HCT116 (cell line): ENCODE measurements at regions not wholly inside any gene's neighbourhood (a gene's known extent, or its start where the extent isn't known, plus 50 kb on each side); places are given as distances from the start of the nearest gene placed in this dataset.

ENCODE experiments used
- ATAC-seq: fragments of 200-7000 bp; cut with Tn5 transposase; 2 replicates; pipeline ENCODE4 v1.9.1; 2020; ENCODE audit warnings: mild to moderate bottlenecking, moderate library complexity
- BruUV-seq: library from RNA; stranded (reverse); fragments of 400-500 nt; replicated peaks from 2 replicates; lab custom pipeline; 2021; lab: Mats Ljungman, UMichigan
- CTCF ChIA-PET: fragments of 300-600 bp; sonication (Branson Sonifier 250); formaldehyde crosslinking; loops from one replicate; lab custom pipeline; 2021; ENCODE audit warnings: antibody characterized with exemption; lab: Charles Lee
- POLR2A ChIA-PET: fragments of 300-600, 350-600 bp; sonication (Branson Sonifier 250); formaldehyde crosslinking; loops from one replicate; lab custom pipeline; 2021; ENCODE audit warnings: antibody characterized with exemption; lab: Charles Lee
- RAD21 ChIA-PET, 2 experiments: fragments of 300-600 bp; sonication (Branson Sonifier 250); formaldehyde crosslinking; loops; one replicate each; lab custom pipeline; 2023; ENCODE audit warnings: low total read pairs in 2 of 2; ENCODE audit not compliant: uncharacterized antibody in 2 of 2, unreplicated experiment in 2 of 2, low non-redundant PET in 1 of 2; lab: Charles Lee
- DNase-seq: peaks from one replicate; pipeline ENCODE4 v3.0.0-alpha.2; 2010; ENCODE audit warnings: low read depth, low spot score
- H2AFZ ChIP-seq: fragments of 200-600 bp; shearing (Covaris generic), sonication (generic); 2 replicates; pipeline ENCODE4 v1.6.1; 2017; ENCODE audit warnings: low read depth, mixed run types, mixed read lengths, antibody characterized with exemption, low read length; ENCODE audit not compliant: poor library complexity, severe bottlenecking
- H3K27ac ChIP-seq: 2 replicates; pipeline ENCODE4 v1.5.1; 2012; ENCODE audit warnings: low read depth, low read length
- H3K27me3 ChIP-seq: fragments of 200-600 bp; sonication (generic); 2 replicates; pipeline ENCODE4 v1.6.1; 2016; ENCODE audit warnings: mixed run types, low read length, mixed read lengths; ENCODE audit not compliant: insufficient read depth
- H3K36me3 ChIP-seq, 2 experiments: fragments of 200-500 bp in 1 of 2; fragments of 200-600 bp in 1 of 2; sonication (Bioruptor generic) in 1 of 2; sonication (generic) in 1 of 2; 2 replicates each; pipeline versions ENCODE4 v1.5.1 to v1.6.1; 2014 to 2016; ENCODE audit warnings: low read length in 2 of 2, inconsistent platforms in 1 of 2, mixed read lengths in 1 of 2, mixed run types in 1 of 2; ENCODE audit not compliant: insufficient read depth in 2 of 2, control insufficient read depth in 1 of 2
- H3K4me1 ChIP-seq, 2 experiments: fragments of 200-600 bp in 1 of 2; sonication (generic) in 1 of 2; 2 replicates each; pipeline versions ENCODE4 v1.5.1 to v1.6.1; 2012 to 2017; ENCODE audit warnings: low read length in 2 of 2, inconsistent platforms in 1 of 2, mild to moderate bottlenecking in 1 of 2, mixed read lengths in 1 of 2, mixed run types in 1 of 2, moderate library complexity in 1 of 2; ENCODE audit not compliant: insufficient read depth in 2 of 2, control insufficient read depth in 1 of 2
- H3K4me2 ChIP-seq: fragments of 200-600 bp; sonication (generic); 2 replicates; pipeline ENCODE4 v1.6.1; 2017; ENCODE audit warnings: mixed run types, low read length, mixed read lengths
- H3K4me3 ChIP-seq, 2 experiments: fragments of 200-600 bp in 1 of 2; sonication (generic) in 1 of 2; replicated peaks in 1 of 2; 2 replicates each; pipeline ENCODE4 v1.5.1; 2011 to 2016; ENCODE audit warnings: low read length in 2 of 2, control low read depth in 1 of 2, low read depth in 1 of 2, mild to moderate bottlenecking in 1 of 2, mixed read lengths in 1 of 2, mixed run types in 1 of 2
- H3K79me2 ChIP-seq: fragments of 200-600 bp; sonication (generic); 2 replicates; pipeline ENCODE4 v1.6.1; 2017; ENCODE audit warnings: mild to moderate bottlenecking, mixed run types, low read length, moderate library complexity, mixed read lengths; ENCODE audit not compliant: insufficient read depth
- H3K9ac ChIP-seq: fragments of 200-600 bp; sonication (generic); 2 replicates; pipeline ENCODE4 v1.6.1; 2016; ENCODE audit warnings: low read length, mixed read lengths
- H3K9me2 ChIP-seq: fragments of 200-600 bp; sonication (generic), shearing (Covaris generic); 2 replicates; pipeline ENCODE4 v1.6.1; 2017; ENCODE audit warnings: mixed run types, mild to moderate bottlenecking, moderate library complexity; ENCODE audit not compliant: insufficient read depth
- H3K9me3 ChIP-seq, 2 experiments: fragments of 200-500 bp in 1 of 2; fragments of 200-600 bp in 1 of 2; sonication (Bioruptor generic) in 1 of 2; sonication (generic) in 1 of 2; 2 replicates each; pipeline ENCODE4 v1.6.1; 2014 to 2017; ENCODE audit warnings: low read length in 2 of 2, mixed read lengths in 2 of 2, inconsistent platforms in 1 of 2, low read depth in 1 of 2, mild to moderate bottlenecking in 1 of 2, mixed run types in 1 of 2, moderate library complexity in 1 of 2; ENCODE audit not compliant: control insufficient read depth in 1 of 2, insufficient read depth in 1 of 2
- H4K20me1 ChIP-seq: fragments of 200-600 bp; sonication (generic), shearing (Covaris generic); 2 replicates; pipeline ENCODE4 v1.6.1; 2017; ENCODE audit warnings: mixed run types, mild to moderate bottlenecking, moderate library complexity; ENCODE audit not compliant: insufficient read depth
- ATF3 ChIP-seq: IDR thresholded peaks from 2 replicates; pipeline ENCODE4 v1.6.1; 2012
- CBX3 ChIP-seq: IDR thresholded peaks from 2 replicates; pipeline ENCODE4 v1.6.1; 2012; ENCODE audit warnings: low read depth
- CEBPB ChIP-seq: IDR thresholded peaks from 2 replicates; pipeline ENCODE4 v1.6.1; 2012; ENCODE audit warnings: low read depth
- ELF1 ChIP-seq: IDR thresholded peaks from 2 replicates; pipeline ENCODE4 v1.6.1; 2012; ENCODE audit warnings: low read depth, borderline replicate concordance
- EZH2 ChIP-seq: fragments of 200-600 bp; sonication (generic); IDR thresholded peaks from 2 replicates; pipeline ENCODE4 v1.6.1; 2017; ENCODE audit warnings: antibody characterized with exemption, mixed run types
- EZH2phosphoT487 ChIP-seq: fragments of 200-600 bp; IDR thresholded peaks from 2 replicates; pipeline ENCODE4 v1.6.1; 2018; ENCODE audit warnings: antibody characterized with exemption, borderline replicate concordance
- FOSL1 ChIP-seq: IDR thresholded peaks from 2 replicates; pipeline ENCODE4 v1.6.1; 2012; ENCODE audit warnings: low read depth
- JUND ChIP-seq: IDR thresholded peaks from 2 replicates; pipeline ENCODE4 v1.6.1; 2012
- POLR2A ChIP-seq: IDR thresholded peaks from 2 replicates; pipeline ENCODE4 v1.7.0; 2011; ENCODE audit warnings: borderline replicate concordance; ENCODE audit not compliant: insufficient read depth, insufficient read length; ENCODE audit errors: extremely low read depth
- POLR2AphosphoS5 ChIP-seq: IDR thresholded peaks from 2 replicates; pipeline ENCODE4 v1.6.1; 2011; ENCODE audit warnings: mild to moderate bottlenecking, low read depth, low read length, moderate library complexity
- RAD21 ChIP-seq: IDR thresholded peaks from 2 replicates; pipeline ENCODE4 v1.6.1; 2012; ENCODE audit warnings: low read depth, mild to moderate bottlenecking
- REST ChIP-seq: IDR thresholded peaks from 2 replicates; pipeline ENCODE4 v1.6.1; 2012; ENCODE audit warnings: low read depth
- SIN3A ChIP-seq: IDR thresholded peaks from 2 replicates; pipeline ENCODE4 v1.6.1; 2012; ENCODE audit warnings: low read depth
- SP1 ChIP-seq: IDR thresholded peaks from 2 replicates; pipeline ENCODE4 v1.6.1; 2012; ENCODE audit warnings: low read depth
- SRF ChIP-seq: IDR thresholded peaks from 2 replicates; pipeline ENCODE4 v1.6.1; 2012; ENCODE audit warnings: low read depth
- TCF7L2 ChIP-seq: IDR thresholded peaks from 2 replicates; pipeline ENCODE4 v1.7.0; 2011; ENCODE audit warnings: borderline replicate concordance, inconsistent platforms; ENCODE audit not compliant: insufficient read depth, insufficient read length; ENCODE audit errors: extremely low read depth
- ZFX ChIP-seq: fragments of 450-650 bp; IDR thresholded peaks from 2 replicates; pipeline ENCODE4 v1.6.1; 2017
- ZNF274 ChIP-seq: fragments of 200-500 bp; sonication (Bioruptor generic); IDR thresholded peaks from 2 replicates; pipeline ENCODE4 v1.6.1; 2014; ENCODE audit warnings: mild to moderate bottlenecking, low read depth, low read length, inconsistent platforms
- intact Hi-C: fragments of 100-400 bp; cut with micrococcal nuclease; formaldehyde crosslinking; loops from 2 replicates; pipeline ENCODE4 v1.10.0; 2022
- TF ChIP-seq, protein P1 (sequence below), 3 experiments: fragments of 200-600 bp in 1 of 3; sonication (generic) in 1 of 3; IDR thresholded peaks in 2 of 3; conservative IDR thresholded peaks in 1 of 3; 2 replicates each; pipeline ENCODE4 v1.5.1; 2012 to 2017; ENCODE audit warnings: low read depth in 2 of 3, low read length in 2 of 3, antibody characterized with exemption in 1 of 3, borderline replicate concordance in 1 of 3, control low read depth in 1 of 3, mild to moderate bottlenecking in 1 of 3, mixed read lengths in 1 of 3, mixed run types in 1 of 3, moderate library complexity in 1 of 3; ENCODE audit not compliant: insufficient read depth in 1 of 3

GRCh38 chr5:116911074-116911473 is 336.5 kb upstream of the SEMA6A start:
- no peak overlapping the region for H3K9ac ChIP-seq
- intact Hi-C loops: no loop called here
- ATAC-seq (no peak), DNase-seq (no peak)
- no peak overlapping the region for H3K4me3 ChIP-seq
- ChIA-PET CTCF (no interaction called here), POLR2A (no interaction called here), RAD21 (no interaction called here)
- H3K4me1 ChIP-seq: no peaks in the 10 kb centered on the region
- H3K36me3 ChIP-seq: no peaks in the 10 kb centered on the region
- no peaks in the 10 kb centered on the region for H4K20me1 ChIP-seq
- H3K9me2 ChIP-seq: no peaks in the 10 kb centered on the region
- no peak overlapping the region for H3K4me2 ChIP-seq
- no peak overlapping the region for H3K27ac ChIP-seq
- no peak for TF ChIP-seq FOSL1
- no peak for TF ChIP-seq POLR2AphosphoS5
- no peak for TF ChIP-seq CEBPB
- no peak for TF ChIP-seq POLR2A
- TF ChIP-seq SIN3A: no peak
- no peak for TF ChIP-seq EZH2phosphoT487
- no peak for TF ChIP-seq TCF7L2
- no peak for TF ChIP-seq RAD21
- no peak for TF ChIP-seq ATF3
- TF ChIP-seq, protein P1, sequence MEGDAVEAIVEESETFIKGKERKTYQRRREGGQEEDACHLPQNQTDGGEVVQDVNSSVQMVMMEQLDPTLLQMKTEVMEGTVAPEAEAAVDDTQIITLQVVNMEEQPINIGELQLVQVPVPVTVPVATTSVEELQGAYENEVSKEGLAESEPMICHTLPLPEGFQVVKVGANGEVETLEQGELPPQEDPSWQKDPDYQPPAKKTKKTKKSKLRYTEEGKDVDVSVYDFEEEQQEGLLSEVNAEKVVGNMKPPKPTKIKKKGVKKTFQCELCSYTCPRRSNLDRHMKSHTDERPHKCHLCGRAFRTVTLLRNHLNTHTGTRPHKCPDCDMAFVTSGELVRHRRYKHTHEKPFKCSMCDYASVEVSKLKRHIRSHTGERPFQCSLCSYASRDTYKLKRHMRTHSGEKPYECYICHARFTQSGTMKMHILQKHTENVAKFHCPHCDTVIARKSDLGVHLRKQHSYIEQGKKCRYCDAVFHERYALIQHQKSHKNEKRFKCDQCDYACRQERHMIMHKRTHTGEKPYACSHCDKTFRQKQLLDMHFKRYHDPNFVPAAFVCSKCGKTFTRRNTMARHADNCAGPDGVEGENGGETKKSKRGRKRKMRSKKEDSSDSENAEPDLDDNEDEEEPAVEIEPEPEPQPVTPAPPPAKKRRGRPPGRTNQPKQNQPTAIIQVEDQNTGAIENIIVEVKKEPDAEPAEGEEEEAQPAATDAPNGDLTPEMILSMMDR (IDR thresholded peaks at IDR 0.05 in 2 of 3, conservative IDR thresholded peaks at IDR 0.05 in 1 of 3; ENCODE audit: borderline replicate concordance in 1 of 3, insufficient read depth in 1 of 3, low read depth in 2 of 3, low read length in 2 of 3): no peak
- TF ChIP-seq SRF: no peak
- no peak for TF ChIP-seq SP1
- no peak for TF ChIP-seq JUND
- TF ChIP-seq CBX3: no peak
- no peak for TF ChIP-seq EZH2
- no peak for TF ChIP-seq ELF1
- no peak for TF ChIP-seq REST
- no peak for TF ChIP-seq ZFX
- TF ChIP-seq ZNF274: no peak
- no peaks in the 10 kb centered on the region for H3K27me3 ChIP-seq
- BruUV-seq: no TSS peak
- H3K79me2 ChIP-seq: no peaks in the 10 kb centered on the region
- no peaks in the 10 kb centered on the region for H3K9me3 ChIP-seq
- no peak overlapping the region for H2AFZ ChIP-seq
